ENCODE measurements at regions not wholly inside any gene's neighbourhood (a gene's known extent, or its start where the extent isn't known, plus 50 kb on each side); places are given as distances from the start of the nearest gene placed in this dataset.
"Not testable (repeated sequence)": the region's sequence is repeated elsewhere in the genome, so short reads cannot be mapped to it uniquely, and the experiment has no call there.

GRCh38 chr7:131636092-131636491, 79.7 kb upstream of the PODXL start:
- no peak for DNase-seq (ENCODE audit: low read depth)

- DNase-seq (ENCODE audit: low read depth), result not testable (repeated sequence)
Observed at GRCh38 chr7:131634197-131634596, 77.8 kb upstream of the PODXL start.

GRCh38 chr7:131633342-131633843, 77.0 kb upstream of the PODXL start:
- DNase-seq (ENCODE audit: low read depth), result peak; percentile 78

- no peak for DNase-seq (ENCODE audit: low read depth)
Observed at GRCh38 chr7:131630427-131630826, 74.0 kb upstream of the PODXL start.

GRCh38 chr7:131629217-131629882, 72.9 kb upstream of the PODXL start:
- peak; percentile 63 for DNase-seq (ENCODE audit: low read depth)

GRCh38 chr7:131628634-131629033, 72.2 kb upstream of the PODXL start:
- DNase-seq (ENCODE audit: low read depth), result no peak

- DNase-seq (ENCODE audit: low read depth), result no peak
Observed at GRCh38 chr7:131627735-131628190, 71.3 kb upstream of the PODXL start.

- no peak for DNase-seq (ENCODE audit: low read depth)
Observed at GRCh38 chr7:131626643-131627042, 70.2 kb upstream of the PODXL start.

GRCh38 chr7:131625817-131626372, 69.5 kb upstream of the PODXL start:
- DNase-seq (ENCODE audit: low read depth), result no peak

- not testable (repeated sequence) for DNase-seq (ENCODE audit: low read depth)
Observed at GRCh38 chr7:131625345-131625744, 68.9 kb upstream of the PODXL start.

- no peak for DNase-seq (ENCODE audit: low read depth)
Observed at GRCh38 chr7:131624536-131624935, 68.1 kb upstream of the PODXL start.

- DNase-seq (ENCODE audit: low read depth), result no peak
Observed at GRCh38 chr7:131623154-131623553, 66.7 kb upstream of the PODXL start.

GRCh38 chr7:131621652-131622051, 65.2 kb upstream of the PODXL start:
- DNase-seq (ENCODE audit: low read depth), result no peak

- DNase-seq (ENCODE audit: low read depth), result peak; percentile 60
Observed at GRCh38 chr7:131620673-131621609, 64.5 kb upstream of the PODXL start.

GRCh38 chr7:131619336-131620305, 63.2 kb upstream of the PODXL start:
- DNase-seq (ENCODE audit: low read depth), result peak; percentile 62

- DNase-seq (ENCODE audit: low read depth), result no peak
Observed at GRCh38 chr7:131618391-131618790, 62.0 kb upstream of the PODXL start.

- DNase-seq (ENCODE audit: low read depth), result no peak
Observed at GRCh38 chr7:131616487-131617200, 60.2 kb upstream of the PODXL start.

GRCh38 chr7:131613909-131614308, 57.5 kb upstream of the PODXL start:
- no peak for DNase-seq (ENCODE audit: low read depth)

- DNase-seq (ENCODE audit: low read depth), result no peak
Observed at GRCh38 chr7:131610007-131610406, 53.6 kb upstream of the PODXL start.

GRCh38 chr7:131608116-131608500, 51.7 kb upstream of the PODXL start:
- no peak for DNase-seq (ENCODE audit: low read depth)
